HL-60/S4 (cell line): ENCODE measurements at regions not wholly inside any gene's neighbourhood (a gene's known extent, or its start where the extent isn't known, plus 50 kb on each side); places are given as distances from the start of the nearest gene placed in this dataset.
"Not testable (repeated sequence)": the region's sequence is repeated elsewhere in the genome, so short reads cannot be mapped to it uniquely, and the experiment has no call there.

Source experiments
- in situ Hi-C: fragments of 300-500 bp; cut with MboI; formaldehyde crosslinking; loops from 2 replicates; pipeline ENCODE4 v1.14.3; 2022; ENCODE audit warnings: low sequenced_read_pairs

GRCh38 chr12:131287015-131287937, 333.6 kb downstream of the ADGRD1 start:
- in situ Hi-C loops: no loop called here

DNA sequence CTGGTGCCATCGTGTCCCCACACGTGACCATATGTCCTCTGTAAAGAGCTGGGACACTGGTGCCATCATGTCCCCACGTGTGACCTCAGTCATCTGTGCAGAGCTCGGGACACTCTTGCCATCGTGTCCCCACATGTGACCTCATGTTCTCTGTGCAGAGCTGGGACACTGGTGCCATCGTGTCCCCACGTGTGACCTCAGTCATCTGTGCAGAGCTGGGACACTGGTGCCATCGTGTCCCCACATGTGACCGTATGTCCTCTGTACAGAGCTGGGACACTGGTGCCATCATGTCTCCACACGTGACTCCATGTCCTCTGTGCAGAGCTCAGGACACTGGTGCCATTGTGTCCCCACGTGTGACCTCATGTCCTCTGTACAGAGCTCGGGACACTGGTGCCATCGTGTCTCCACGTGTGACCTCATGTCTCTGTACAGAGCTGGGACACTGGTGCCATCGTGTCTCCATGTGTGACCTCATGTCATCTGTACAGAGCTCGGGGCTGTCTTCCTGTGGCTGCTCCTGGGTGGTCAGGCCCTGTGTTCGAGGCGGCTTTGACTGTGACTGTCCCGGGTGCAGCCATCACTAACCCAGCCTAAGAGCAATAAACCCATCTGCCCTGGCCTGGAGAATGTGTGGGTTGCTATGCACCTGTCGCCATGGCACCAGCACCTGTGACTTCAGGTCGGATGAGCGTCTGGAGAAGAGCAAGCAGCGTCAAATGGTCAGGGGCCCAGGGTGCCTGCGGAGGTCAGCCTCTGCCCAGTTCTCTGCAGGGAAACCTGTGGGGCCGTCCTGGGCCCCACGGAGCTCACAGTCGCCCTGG, 334.4 kb downstream of the ADGRD1 start:
- in situ Hi-C loops: no loop called here

GRCh38 chr12:131288765-131289695, 335.3 kb downstream of the ADGRD1 start:
- in situ Hi-C loops: not testable (repeated sequence)

GRCh38 chr12:131289807-131290206, 336.1 kb downstream of the ADGRD1 start:
- in situ Hi-C loops: not testable (repeated sequence)

- in situ Hi-C loops: no loop called here
Measured at GRCh38 chr12:131290255-131290959, 336.7 kb downstream of the ADGRD1 start.

DNA sequence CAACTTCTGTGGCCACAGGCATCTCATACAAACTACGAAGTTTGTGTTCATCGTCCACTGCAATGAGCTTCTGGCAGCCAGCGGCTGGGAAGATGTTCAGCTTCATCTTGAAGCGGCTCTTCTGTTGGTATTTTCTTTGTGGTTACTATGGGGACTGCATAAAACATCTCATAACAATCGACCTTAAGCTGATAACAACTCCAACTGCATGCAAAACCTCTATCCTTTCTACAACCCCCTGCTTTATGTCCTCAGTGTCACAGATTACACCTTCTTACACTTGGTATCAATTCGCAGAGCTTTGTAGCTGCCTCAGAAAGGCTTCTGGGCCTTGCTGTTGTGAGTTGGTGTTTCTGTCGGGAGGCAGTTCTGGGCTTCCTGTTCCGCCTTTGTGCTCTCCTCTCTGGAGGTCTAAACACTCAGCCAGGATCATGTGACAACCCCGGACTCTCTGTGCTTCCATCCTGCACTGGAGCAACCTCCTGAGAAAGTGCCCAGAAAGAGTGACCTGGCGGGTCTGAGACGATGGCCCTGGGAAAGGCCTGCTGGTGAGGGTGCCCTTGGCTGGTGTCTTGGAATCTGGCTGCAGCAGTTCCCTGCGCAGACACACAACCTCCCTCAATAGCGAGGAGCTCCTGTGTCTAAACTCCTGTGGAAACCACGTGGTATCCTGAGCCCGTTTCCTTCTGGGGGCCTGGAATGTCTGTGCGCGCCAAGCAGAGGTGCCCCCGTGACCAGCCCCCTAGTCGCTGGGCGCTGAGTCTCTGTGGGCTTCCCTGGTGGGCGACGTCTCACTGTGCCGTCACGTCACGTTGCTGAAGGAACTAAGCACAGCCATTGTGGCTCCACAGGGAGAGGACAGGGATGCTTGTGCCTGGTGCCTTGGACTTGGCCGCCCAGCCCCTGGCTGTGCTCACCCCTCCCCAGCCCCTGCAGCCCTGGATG, 339.6 kb downstream of the ADGRD1 start:
- in situ Hi-C loops: not testable (repeated sequence)

DNA sequence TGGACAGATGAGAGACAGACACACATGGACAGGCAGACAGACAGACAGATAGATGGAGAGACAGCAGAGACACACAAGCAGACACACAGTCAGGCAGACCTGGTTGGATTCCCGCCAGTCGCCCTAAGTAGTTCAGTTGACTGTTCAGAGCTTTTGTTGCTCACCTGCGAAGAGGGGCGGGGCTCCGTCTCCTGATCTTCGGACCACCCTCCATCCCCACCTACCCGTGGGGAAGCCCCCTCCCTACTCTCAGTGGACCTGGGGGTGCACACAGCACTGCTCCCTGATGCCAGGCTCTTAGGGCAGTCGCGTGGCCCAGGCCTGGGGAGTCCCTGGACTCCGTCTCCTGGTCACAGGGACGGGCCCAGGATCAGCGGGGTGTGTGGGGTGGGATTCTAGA, 341.0 kb downstream of the ADGRD1 start:
- in situ Hi-C loops: not testable (repeated sequence)

DNA sequence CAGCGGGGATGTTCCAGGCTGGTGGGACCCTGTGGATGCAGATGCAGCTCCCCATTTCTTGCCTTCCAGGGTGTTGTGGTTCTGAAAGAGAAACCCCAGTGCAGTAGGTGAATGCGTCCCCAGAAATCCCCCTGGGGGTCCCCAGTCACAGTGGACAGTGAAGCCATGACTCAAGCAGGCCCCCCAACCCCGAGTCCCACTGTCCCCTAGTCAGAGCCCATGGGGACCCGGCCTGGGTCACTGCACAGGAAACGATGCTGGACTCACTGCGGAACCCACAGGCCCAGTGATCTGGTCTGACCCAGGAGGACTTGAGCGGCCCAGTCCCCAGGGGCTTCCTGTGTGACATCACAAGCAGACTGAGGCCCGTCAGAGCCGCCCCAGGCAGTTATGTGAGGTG, 341.4 kb downstream of the ADGRD1 start:
- in situ Hi-C loops: not testable (repeated sequence)

- in situ Hi-C loops: not testable (repeated sequence)
Measured at GRCh38 chr12:131295559-131295958, 341.9 kb downstream of the ADGRD1 start.

DNA sequence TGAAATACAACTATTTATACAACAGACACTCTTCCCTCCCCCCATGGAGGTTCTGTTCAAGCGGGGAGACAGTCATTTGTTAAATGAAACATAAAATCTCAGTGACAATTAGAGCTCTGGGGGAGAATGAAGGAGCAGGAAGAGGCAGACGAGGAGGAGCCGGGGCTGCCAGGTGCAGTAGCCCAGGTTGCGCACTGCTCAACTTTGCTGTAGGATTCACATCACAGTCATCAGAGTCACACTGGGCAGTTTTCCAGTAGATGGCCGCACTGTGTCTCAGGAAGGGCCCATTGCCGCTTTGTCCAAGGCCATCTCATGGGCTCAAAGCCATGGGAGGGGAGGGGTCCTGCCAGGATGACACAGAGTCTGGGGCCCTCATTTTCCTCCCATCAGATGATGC, 342.4 kb downstream of the ADGRD1 start:
- in situ Hi-C loops: not testable (repeated sequence)

DNA sequence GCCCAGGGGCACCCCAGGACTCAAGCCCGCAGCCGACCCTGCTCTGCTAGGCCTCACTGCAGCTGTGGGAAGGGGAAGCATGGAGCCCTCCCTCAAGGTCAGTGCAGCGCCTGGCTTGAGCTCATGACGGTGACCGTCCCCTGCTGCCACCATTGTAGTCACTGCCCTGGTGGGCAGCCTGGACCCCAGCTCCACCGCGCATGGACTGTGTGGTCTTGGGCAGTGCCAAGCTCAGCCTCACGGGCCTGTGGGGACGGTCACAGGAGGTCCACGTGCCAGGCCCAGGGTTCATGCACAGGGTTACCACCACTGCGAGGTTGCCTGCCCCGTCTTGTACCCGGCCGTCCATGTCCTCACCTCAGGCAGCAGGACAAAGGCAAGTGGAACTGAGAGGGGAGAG, 342.9 kb downstream of the ADGRD1 start:
- in situ Hi-C loops: not testable (repeated sequence)

DNA sequence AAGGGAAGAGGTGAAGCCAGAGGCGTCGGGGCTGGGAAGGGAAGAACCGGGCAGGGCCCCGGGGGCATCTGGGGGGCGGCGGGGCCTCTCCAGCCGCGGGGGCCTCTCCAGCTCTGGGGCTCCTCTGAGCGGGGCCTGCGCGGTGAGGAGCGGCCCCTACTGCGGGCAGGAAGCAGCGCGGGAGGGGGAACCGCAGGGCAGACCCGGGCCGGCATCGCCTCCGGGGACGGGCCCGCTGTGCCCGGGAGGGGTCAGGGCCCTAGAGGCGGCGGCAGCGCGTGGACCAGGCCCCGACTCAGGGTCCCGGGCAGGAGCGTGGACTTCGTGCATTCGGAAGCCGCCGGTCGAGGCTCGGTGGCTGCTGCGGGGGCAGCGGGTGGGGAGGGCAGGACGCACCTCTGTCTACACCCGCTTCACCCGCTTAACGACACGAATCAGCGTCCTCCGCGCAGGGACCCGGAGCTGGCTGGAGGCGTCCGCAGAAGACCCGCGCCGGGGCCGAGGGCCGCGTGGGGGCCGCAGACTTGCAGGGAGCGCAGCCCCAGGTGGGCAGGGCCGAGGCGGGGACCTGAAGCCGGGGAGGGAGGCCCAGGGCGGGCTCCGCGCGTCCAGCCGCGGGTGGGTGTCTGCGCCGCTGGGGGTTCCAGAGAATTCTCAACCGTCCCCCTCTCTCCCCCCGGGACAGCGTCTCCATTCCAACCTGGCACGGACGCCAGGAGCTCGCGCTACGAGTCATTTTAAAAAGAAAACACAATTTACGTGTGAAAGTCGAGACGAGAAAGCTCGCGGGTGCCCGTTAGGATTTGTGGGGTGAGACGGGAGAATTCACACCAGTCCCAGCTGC, 345.0 kb downstream of the ADGRD1 start:
- in situ Hi-C loops: not testable (repeated sequence)

DNA sequence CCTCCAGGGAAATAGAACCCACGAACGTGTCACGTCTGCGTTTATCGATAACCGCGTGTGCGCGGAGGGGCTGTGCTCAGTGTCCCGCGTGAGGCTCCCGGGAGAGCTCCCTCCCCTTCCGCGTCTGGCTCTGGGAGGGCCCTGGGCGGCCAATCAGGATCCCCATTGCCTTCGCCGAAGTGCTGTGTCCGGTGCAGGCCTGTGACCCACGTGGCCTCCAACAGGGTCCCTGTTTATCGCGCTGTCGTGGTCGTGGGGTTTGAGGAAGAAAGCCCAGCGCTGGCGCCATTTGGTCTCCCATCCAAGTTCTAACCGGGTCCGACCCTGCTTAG, 345.6 kb downstream of the ADGRD1 start:
- in situ Hi-C loops: not testable (repeated sequence)

GRCh38 chr12:131303576-131303975, 349.9 kb downstream of the ADGRD1 start:
- in situ Hi-C loops: not testable (repeated sequence)

- in situ Hi-C loops: not testable (repeated sequence)
Measured at GRCh38 chr12:131304642-131305041, 350.9 kb downstream of the ADGRD1 start.

GRCh38 chr12:131309700-131310099, 356.0 kb downstream of the ADGRD1 start:
- in situ Hi-C loops: no loop called here

- in situ Hi-C loops: not testable (repeated sequence)
Measured at GRCh38 chr12:131310227-131310969, 356.7 kb downstream of the ADGRD1 start.
